Esophagus squamous epithelium (tissue), 4 donors: ENCODE measurements at regions not wholly inside any gene's neighbourhood (a gene's known extent, or its start where the extent isn't known, plus 50 kb on each side); places are given as distances from the start of the nearest gene placed in this dataset.

Source experiments
- CTCF ChIP-seq, 6 experiments: fragments of 450-650 bp in 4 of 6; fragments of 200-600 bp in 2 of 6; sonication (generic) in 2 of 6; IDR thresholded peaks; one replicate each; pipeline ENCODE4 v1.5.1; 2016 to 2019; ENCODE audit warnings: antibody characterized with exemption in 6 of 6, mild to moderate bottlenecking in 4 of 6, moderate library complexity in 4 of 6
- POLR2A ChIP-seq, 4 donors: fragments of 450-650 bp; IDR thresholded peaks; one replicate each; pipeline ENCODE4 v1.6.1; 2017; ENCODE audit warnings: antibody characterized with exemption in 4 of 4, mild to moderate bottlenecking in 4 of 4, moderate library complexity in 3 of 4

DNA sequence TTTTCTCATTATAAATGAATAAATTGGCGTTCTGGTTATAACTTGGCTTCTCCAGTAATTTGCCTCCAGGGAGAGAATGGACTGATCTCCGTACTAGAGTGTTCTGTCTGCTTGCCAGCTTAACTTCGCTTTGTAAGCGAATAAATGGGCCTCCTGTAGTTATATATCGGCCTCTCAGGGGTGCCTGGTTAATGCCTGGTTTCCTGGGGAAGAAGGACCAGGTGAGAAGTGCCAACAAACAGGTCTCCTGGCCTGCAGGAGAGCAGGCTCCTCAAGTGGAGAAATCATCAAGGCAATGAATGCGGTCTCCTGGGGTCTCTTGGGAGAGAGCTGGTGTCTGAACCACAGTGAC is 107.4 kb upstream of the SERBP1 start:
- TF ChIP-seq CTCF (IDR thresholded peaks at IDR 0.05) (no peak), POLR2A (IDR thresholded peaks at IDR 0.05) (no peak)
